Superior temporal gyrus (tissue), 1 donor: ENCODE measurements at regions not wholly inside any gene's neighbourhood (a gene's known extent, or its start where the extent isn't known, plus 50 kb on each side); places are given as distances from the start of the nearest gene placed in this dataset.
"Not testable (repeated sequence)": the region's sequence is repeated elsewhere in the genome, so short reads cannot be mapped to it uniquely, and the experiment has no call there.

ENCODE experiments used
- DNase-seq: peaks from one replicate; pipeline ENCODE4 v3.0.0-alpha.2; 2016; ENCODE audit errors: extremely low spot score

GRCh38 chr2:110335415-110336049 lies 123.2 kb upstream of the MTLN start:
- not testable (repeated sequence) for DNase-seq

GRCh38 chr2:110333114-110334095 lies 121.1 kb upstream of the MTLN start:
- DNase-seq, result not testable (repeated sequence)

GRCh38 chr2:110331625-110332024 lies 119.3 kb upstream of the MTLN start:
- not testable (repeated sequence) for DNase-seq

- DNase-seq, result not testable (repeated sequence)
These were observed 117.4 kb upstream of the MTLN start for GRCh38 chr2:110329760-110330159.

- DNase-seq, result not testable (repeated sequence)
These were observed 116.8 kb upstream of the MTLN start for GRCh38 chr2:110329158-110329557.

GRCh38 chr2:110328677-110329076 lies 116.3 kb upstream of the MTLN start:
- DNase-seq, result not testable (repeated sequence)

- not testable (repeated sequence) for DNase-seq
These were observed 111.5 kb upstream of the MTLN start for GRCh38 chr2:110323832-110324231.

- not testable (repeated sequence) for DNase-seq
These were observed 110.2 kb upstream of the MTLN start for GRCh38 chr2:110322535-110322934.

GRCh38 chr2:110320834-110321563 lies 108.7 kb upstream of the MTLN start:
- not testable (repeated sequence) for DNase-seq

- DNase-seq, result not testable (repeated sequence)
These were observed 106.6 kb upstream of the MTLN start for GRCh38 chr2:110318898-110319297.

GRCh38 chr2:110317377-110317776 lies 105.0 kb upstream of the MTLN start:
- not testable (repeated sequence) for DNase-seq

- DNase-seq, result not testable (repeated sequence)
These were observed 103.9 kb upstream of the MTLN start for GRCh38 chr2:110316051-110316865.

- not testable (repeated sequence) for DNase-seq
These were observed 102.9 kb upstream of the MTLN start for GRCh38 chr2:110315054-110315820.

- not testable (repeated sequence) for DNase-seq
These were observed 102.1 kb upstream of the MTLN start for GRCh38 chr2:110314472-110314871.

GRCh38 chr2:110313032-110313431 lies 100.7 kb upstream of the MTLN start:
- DNase-seq, result not testable (repeated sequence)

- DNase-seq, result not testable (repeated sequence)
These were observed 99.5 kb upstream of the MTLN start for GRCh38 chr2:110311713-110312444.

- DNase-seq, result not testable (repeated sequence)
These were observed 98.7 kb upstream of the MTLN start for GRCh38 chr2:110310988-110311475.

GRCh38 chr2:110308728-110309127 lies 96.4 kb upstream of the MTLN start:
- DNase-seq, result not testable (repeated sequence)

GRCh38 chr2:110292807-110293206 lies 80.5 kb upstream of the MTLN start:
- DNase-seq, result not testable (repeated sequence)
